Gastroesophageal sphincter (tissue), 4 donors: ENCODE measurements at regions not wholly inside any gene's neighbourhood (a gene's known extent, or its start where the extent isn't known, plus 50 kb on each side); places are given as distances from the start of the nearest gene placed in this dataset.

Experiments
- ATAC-seq: fragments of 150-250 bp; one replicate; pipeline ENCODE4 v1.9.1; 2016; ENCODE audit warnings: mild to moderate bottlenecking, moderate library complexity
- H3K27ac ChIP-seq, 4 donors: fragments of 200-600 bp; sonication (generic) in 3 of 4; 1 replicate in 3 of 4; 2 replicates in 1 of 4; pipeline ENCODE4 v1.5.1; 2016 to 2019
- H3K27me3 ChIP-seq: fragments of 200-600 bp; sonication (generic); one replicate; pipeline ENCODE4 v1.5.1; 2019
- H3K36me3 ChIP-seq, 2 donors: fragments of 200-600 bp; sonication (generic); one replicate each; pipeline ENCODE4 v1.5.1; 2019; ENCODE audit warnings: control low read depth in 1 of 2
- H3K4me1 ChIP-seq, 3 donors: fragments of 200-600 bp; sonication (generic); 1 replicate in 2 of 3; 2 replicates in 1 of 3; pipeline ENCODE4 v1.5.1; 2016 to 2019; ENCODE audit warnings: control low read depth in 2 of 3
- H3K4me3 ChIP-seq, 2 donors: fragments of 200-600 bp; sonication (generic); one replicate each; pipeline ENCODE4 v1.5.1; 2019; ENCODE audit warnings: mild to moderate bottlenecking in 1 of 2, moderate library complexity in 1 of 2
- H3K9me3 ChIP-seq, 3 donors: fragments of 200-600 bp; sonication (generic); one replicate each; pipeline ENCODE4 v1.5.1; 2017 to 2019; ENCODE audit warnings: control low read depth in 2 of 3
- CTCF ChIP-seq, 4 experiments: fragments of 200-600 bp in 2 of 4; fragments of 450-650 bp in 2 of 4; sonication (generic) in 1 of 4; IDR thresholded peaks; one replicate each; pipeline ENCODE4 v1.5.1; 2017 to 2019; ENCODE audit warnings: antibody characterized with exemption in 4 of 4, mild to moderate bottlenecking in 2 of 4, moderate library complexity in 2 of 4
- EP300 ChIP-seq: sonication (generic); formaldehyde crosslinking; IDR thresholded peaks from one replicate; pipeline ENCODE4 v1.6.1; 2017; ENCODE audit warnings: antibody characterized with exemption, mild to moderate bottlenecking
- POLR2A ChIP-seq, 2 donors: fragments of 450-650 bp; IDR thresholded peaks; one replicate each; pipeline ENCODE4 v1.6.1; 2017; ENCODE audit warnings: antibody characterized with exemption in 2 of 2, mild to moderate bottlenecking in 2 of 2, moderate library complexity in 1 of 2
- POLR2AphosphoS5 ChIP-seq: sonication (generic); formaldehyde crosslinking; IDR thresholded peaks from one replicate; pipeline ENCODE4 v1.6.1; 2017; ENCODE audit warnings: antibody characterized with exemption
- WGBS, 2 donors: methylation state at CpG; one replicate each; pipeline ENCODE4 v1.1.5; 2018; ENCODE audit warnings: low coverage in 1 of 2; 5-methylcytosine and 5-hydroxymethylcytosine counted together

- WGBS, 2 donors: 83% methylated on average over 1 of the region's 5 CpGs; no CpG with 5 or more reads in 1 of the 2 donors
- Histone ChIP-seq H3K4me1 (peaks cover 0 to 30% (median 7%) of the 10 kb centered on the region in 3 donors), H3K27ac (no peak overlapping the region), H3K4me3 (no peak overlapping the region), H3K36me3 (peaks cover 0 to 8% of the 10 kb centered on the region in 2 donors), H3K9me3 (no peaks in the 10 kb centered on the region), H3K27me3 (peaks cover 48% of the 10 kb centered on the region)
- ATAC-seq: no peak
- no peak for TF ChIP-seq EP300
- no peak for TF ChIP-seq POLR2AphosphoS5
Observed at GRCh38 chr15:31484986-31485385, 158.4 kb downstream of the KLF13 start.

GRCh38 chr15:31485431-31485830 is 158.8 kb downstream of the KLF13 start:
- H3K36me3 ChIP-seq: peaks cover 0 to 8% of the 10 kb centered on the region in 2 donors
- TF ChIP-seq EP300 (no peak), POLR2AphosphoS5 (no peak), CTCF (IDR thresholded peaks at IDR 0.05) (no peak), POLR2A (IDR thresholded peaks at IDR 0.05) (no peak)
- no peak for ATAC-seq
- peaks cover 45% of the 10 kb centered on the region for H3K27me3 ChIP-seq
- H3K9me3 ChIP-seq: no peaks in the 10 kb centered on the region
- 53 to 84% methylated on average over 3 to 6 of the region's 7 CpGs for whole genome bisulfite sequencing, 2 donors
- H3K27ac ChIP-seq: no peak overlapping the region
- H3K4me1 ChIP-seq: peaks cover 0 to 32% (median 8%) of the 10 kb centered on the region in 3 donors
- H3K4me3 ChIP-seq: no peak overlapping the region

- ATAC-seq: no peak
- Histone ChIP-seq H3K4me3 (no peak overlapping the region), H3K27ac (no peak overlapping the region), H3K9me3 (no peaks in the 10 kb centered on the region), H3K27me3 (peaks cover 39% of the 10 kb centered on the region), H3K4me1 (peaks cover 0 to 32% (median 8%) of the 10 kb centered on the region in 3 donors), H3K36me3 (peaks cover 0 to 8% of the 10 kb centered on the region in 2 donors)
- TF ChIP-seq EP300: no peak
- no peak for TF ChIP-seq POLR2A (IDR thresholded peaks at IDR 0.05)
- TF ChIP-seq CTCF (IDR thresholded peaks at IDR 0.05): no peak
- no peak for TF ChIP-seq POLR2AphosphoS5
- 100% methylated on average over 2 of the region's 14 CpGs; no CpG with 5 or more reads in 1 of the 2 donors for WGBS, 2 donors
Observed at GRCh38 chr15:31485911-31486461, 159.4 kb downstream of the KLF13 start.

- no peak for TF ChIP-seq CTCF (IDR thresholded peaks at IDR 0.05)
- no peak for TF ChIP-seq POLR2A (IDR thresholded peaks at IDR 0.05)
- TF ChIP-seq POLR2AphosphoS5: no peak
- no peak for TF ChIP-seq EP300
- WGBS, 2 donors: 76% methylated on average over 10 of the region's 11 CpGs; no CpG with 5 or more reads in 1 of the 2 donors
- H3K4me1 ChIP-seq: peaks cover 0 to 32% (median 8%) of the 10 kb centered on the region in 3 donors
- ATAC-seq: no peak
- no peak overlapping the region for H3K4me3 ChIP-seq
- H3K36me3 ChIP-seq: peaks cover 0 to 8% of the 10 kb centered on the region in 2 donors
- H3K27ac ChIP-seq: no peak overlapping the region
- peaks cover 34% of the 10 kb centered on the region for H3K27me3 ChIP-seq
- peaks cover 0 to 3% (median 0%) of the 10 kb centered on the region in 3 donors for H3K9me3 ChIP-seq
Observed at GRCh38 chr15:31486506-31486905, 159.9 kb downstream of the KLF13 start.

- H3K4me3 ChIP-seq: no peak overlapping the region
- H3K4me1 ChIP-seq: peaks cover 0 to 32% (median 8%) of the 10 kb centered on the region in 3 donors
- H3K36me3 ChIP-seq: peaks cover 0 to 8% of the 10 kb centered on the region in 2 donors
- no peak for TF ChIP-seq CTCF (IDR thresholded peaks at IDR 0.05)
- TF ChIP-seq POLR2AphosphoS5: no peak
- no peak for TF ChIP-seq EP300
- TF ChIP-seq POLR2A (IDR thresholded peaks at IDR 0.05): no peak
- no peak overlapping the region for H3K27ac ChIP-seq
- ATAC-seq: no peak
- WGBS, 2 donors: 86 to 87% methylated on average over 3 to 5 of the region's 19 CpGs
- peaks cover 0 to 9% (median 0%) of the 10 kb centered on the region in 3 donors for H3K9me3 ChIP-seq
- H3K27me3 ChIP-seq: peaks cover 28% of the 10 kb centered on the region
Observed at GRCh38 chr15:31486906-31487695, 160.5 kb downstream of the KLF13 start.
